Tibial nerve (tissue), 4 donors: ENCODE measurements at regions not wholly inside any gene's neighbourhood (a gene's known extent, or its start where the extent isn't known, plus 50 kb on each side); places are given as distances from the start of the nearest gene placed in this dataset.

Source experiments
- CTCF ChIP-seq, 5 experiments: fragments of 200-600 bp in 3 of 5; fragments of 450-650 bp in 2 of 5; sonication (generic) in 3 of 5; IDR thresholded peaks; one replicate each; pipeline ENCODE4 v1.5.1; 2016 to 2019; ENCODE audit warnings: antibody characterized with exemption in 5 of 5, mild to moderate bottlenecking in 3 of 5, moderate library complexity in 2 of 5
- EP300 ChIP-seq, 2 donors: sonication (generic); formaldehyde crosslinking; IDR thresholded peaks; one replicate each; pipeline ENCODE4 v1.6.1; 2017; ENCODE audit warnings: antibody characterized with exemption in 2 of 2, mild to moderate bottlenecking in 1 of 2
- POLR2A ChIP-seq, 2 donors: fragments of 450-650 bp; IDR thresholded peaks; one replicate each; pipeline ENCODE4 v1.6.1; 2017; ENCODE audit warnings: antibody characterized with exemption in 2 of 2, mild to moderate bottlenecking in 2 of 2, moderate library complexity in 2 of 2

- TF ChIP-seq CTCF (IDR thresholded peaks at IDR 0.05) (no peak), POLR2A (IDR thresholded peaks at IDR 0.05) (no peak), EP300 (IDR thresholded peaks at IDR 0.05) (no peak)
Observed at GRCh38 chr13:103514188-103514587, 448.0 kb upstream of the SLC10A2 start.
